ENCODE measurements at regions not wholly inside any gene's neighbourhood (a gene's known extent, or its start where the extent isn't known, plus 50 kb on each side); places are given as distances from the start of the nearest gene placed in this dataset.
A peak's percentile ranks its signal among the peaks of the same experiment; 100 is the strongest.

DNA sequence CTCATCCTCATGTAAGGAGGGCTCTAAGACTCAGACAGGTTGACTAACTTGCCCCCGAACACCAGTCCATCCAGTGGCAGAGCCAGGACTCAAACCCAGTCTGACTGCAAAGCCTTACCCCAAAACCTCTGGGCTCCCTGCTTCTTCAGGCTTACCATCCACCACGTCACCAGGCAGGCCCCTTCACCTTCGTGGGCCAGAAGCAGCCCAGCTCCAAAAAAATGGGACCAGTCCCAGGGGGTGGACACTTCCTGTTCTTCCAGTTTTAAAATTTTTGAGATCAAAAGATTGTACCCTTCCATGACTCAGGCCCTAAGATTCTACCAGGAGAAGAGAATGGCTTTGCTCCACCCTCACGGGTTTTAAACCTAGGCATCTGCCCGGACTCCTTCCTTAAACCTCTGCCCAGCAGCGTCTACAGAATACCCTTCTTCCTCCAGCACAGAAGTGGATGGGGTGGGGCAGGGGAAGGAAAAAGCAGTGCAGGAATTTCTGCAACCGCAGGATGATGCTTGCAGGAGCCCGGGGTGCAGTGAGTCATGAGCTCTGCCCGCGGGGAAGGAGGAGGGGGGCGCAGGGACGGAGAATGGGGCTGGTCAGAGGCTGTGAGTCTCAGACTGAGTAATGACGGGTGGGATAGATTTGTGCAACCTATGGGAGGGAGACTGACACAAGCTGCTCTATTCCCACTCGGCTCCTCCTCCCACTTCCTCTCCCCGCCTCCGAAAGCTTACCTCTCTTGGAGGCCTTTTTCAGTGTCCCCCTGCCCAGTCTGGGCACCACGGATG is 50.4 kb upstream of the STXBP1 start:
- Histone ChIP-seq H3K36me3 (ENCODE audit: control insufficient read depth in 2 of 2, insufficient read depth in 2 of 2, low read length in 1 of 2) (no peaks in the 10 kb centered on the region), H3K9ac (ENCODE audit: control insufficient read depth, insufficient read depth, low read length) (no peak overlapping the region), H3K27me3 (replicated peaks in 1 of 2; ENCODE audit: control insufficient read depth in 2 of 2, insufficient read depth in 2 of 2, low read length in 1 of 2) (no peaks in the 10 kb centered on the region), H4K20me1 (ENCODE audit: control insufficient read depth, insufficient read depth) (no peaks in the 10 kb centered on the region), H3K4me3 (no peak overlapping the region), H3K4me1 (ENCODE audit: control insufficient read depth, insufficient read depth, low read length) (no peaks in the 10 kb centered on the region), H3K4me2 (ENCODE audit: control insufficient read depth, insufficient read depth) (no peak overlapping the region), H3K27ac (ENCODE audit: control insufficient read depth, insufficient read depth) (no peak overlapping the region), H3K9me3 (replicated peaks; ENCODE audit: control insufficient read depth, insufficient read depth, low read length) (no peaks in the 10 kb centered on the region), H3K79me2 (ENCODE audit: control insufficient read depth, insufficient read depth, low read length) (no peaks in the 10 kb centered on the region), H2AFZ (ENCODE audit: control insufficient read depth, low read depth, low read length) (no peak overlapping the region)
- CTCF ChIA-PET = no interaction called here
- ATAC-seq = 0 out of 3 replicates have a peak, but pooled peaks have one; percentile 18
- no TSS peak for BruUV-seq (replicated peaks)
- TF ChIP-seq, protein P1, sequence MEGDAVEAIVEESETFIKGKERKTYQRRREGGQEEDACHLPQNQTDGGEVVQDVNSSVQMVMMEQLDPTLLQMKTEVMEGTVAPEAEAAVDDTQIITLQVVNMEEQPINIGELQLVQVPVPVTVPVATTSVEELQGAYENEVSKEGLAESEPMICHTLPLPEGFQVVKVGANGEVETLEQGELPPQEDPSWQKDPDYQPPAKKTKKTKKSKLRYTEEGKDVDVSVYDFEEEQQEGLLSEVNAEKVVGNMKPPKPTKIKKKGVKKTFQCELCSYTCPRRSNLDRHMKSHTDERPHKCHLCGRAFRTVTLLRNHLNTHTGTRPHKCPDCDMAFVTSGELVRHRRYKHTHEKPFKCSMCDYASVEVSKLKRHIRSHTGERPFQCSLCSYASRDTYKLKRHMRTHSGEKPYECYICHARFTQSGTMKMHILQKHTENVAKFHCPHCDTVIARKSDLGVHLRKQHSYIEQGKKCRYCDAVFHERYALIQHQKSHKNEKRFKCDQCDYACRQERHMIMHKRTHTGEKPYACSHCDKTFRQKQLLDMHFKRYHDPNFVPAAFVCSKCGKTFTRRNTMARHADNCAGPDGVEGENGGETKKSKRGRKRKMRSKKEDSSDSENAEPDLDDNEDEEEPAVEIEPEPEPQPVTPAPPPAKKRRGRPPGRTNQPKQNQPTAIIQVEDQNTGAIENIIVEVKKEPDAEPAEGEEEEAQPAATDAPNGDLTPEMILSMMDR (IDR thresholded peaks at IDR 0.05 in 2 of 3, conservative IDR thresholded peaks at IDR 0.05 in 1 of 3; ENCODE audit: control insufficient read depth in 2 of 3, extremely low read depth in 1 of 3, insufficient read depth in 1 of 3, low read depth in 3 of 3, low read length in 3 of 3) = no peak
- TF ChIP-seq SMC3 (IDR thresholded peaks at IDR 0.05; ENCODE audit: borderline replicate concordance, low read length) (no peak), CEBPB (IDR thresholded peaks at IDR 0.05; ENCODE audit: borderline replicate concordance in 1 of 2, low read depth in 2 of 2, low read length in 2 of 2) (no peak), ZNF274 (IDR thresholded peaks at IDR 0.05; ENCODE audit: insufficient read depth, insufficient read length) (no peak), BACH1 (IDR thresholded peaks at IDR 0.05; ENCODE audit: borderline replicate concordance) (no peak), KDM1A (IDR thresholded peaks at IDR 0.05; ENCODE audit: borderline replicate concordance) (no peak), NFYA (IDR thresholded peaks at IDR 0.05; ENCODE audit: borderline replicate concordance, low read depth, low read length) (no peak), ZSCAN29 (IDR thresholded peaks at IDR 0.05) (no peak), FOXM1 (IDR thresholded peaks at IDR 0.05; ENCODE audit: low read depth, low read length) (no peak), STAT3 (IDR thresholded peaks at IDR 0.05; ENCODE audit: low read depth, low read length) (no peak), NFXL1 (IDR thresholded peaks at IDR 0.05; ENCODE audit: borderline replicate concordance) (no peak)
- TF ChIP-seq, protein P2, sequence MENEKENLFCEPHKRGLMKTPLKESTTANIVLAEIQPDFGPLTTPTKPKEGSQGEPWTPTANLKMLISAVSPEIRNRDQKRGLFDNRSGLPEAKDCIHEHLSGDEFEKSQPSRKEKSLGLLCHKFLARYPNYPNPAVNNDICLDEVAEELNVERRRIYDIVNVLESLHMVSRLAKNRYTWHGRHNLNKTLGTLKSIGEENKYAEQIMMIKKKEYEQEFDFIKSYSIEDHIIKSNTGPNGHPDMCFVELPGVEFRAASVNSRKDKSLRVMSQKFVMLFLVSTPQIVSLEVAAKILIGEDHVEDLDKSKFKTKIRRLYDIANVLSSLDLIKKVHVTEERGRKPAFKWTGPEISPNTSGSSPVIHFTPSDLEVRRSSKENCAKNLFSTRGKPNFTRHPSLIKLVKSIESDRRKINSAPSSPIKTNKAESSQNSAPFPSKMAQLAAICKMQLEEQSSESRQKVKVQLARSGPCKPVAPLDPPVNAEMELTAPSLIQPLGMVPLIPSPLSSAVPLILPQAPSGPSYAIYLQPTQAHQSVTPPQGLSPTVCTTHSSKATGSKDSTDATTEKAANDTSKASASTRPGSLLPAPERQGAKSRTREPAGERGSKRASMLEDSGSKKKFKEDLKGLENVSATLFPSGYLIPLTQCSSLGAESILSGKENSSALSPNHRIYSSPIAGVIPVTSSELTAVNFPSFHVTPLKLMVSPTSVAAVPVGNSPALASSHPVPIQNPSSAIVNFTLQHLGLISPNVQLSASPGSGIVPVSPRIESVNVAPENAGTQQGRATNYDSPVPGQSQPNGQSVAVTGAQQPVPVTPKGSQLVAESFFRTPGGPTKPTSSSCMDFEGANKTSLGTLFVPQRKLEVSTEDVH (IDR thresholded peaks at IDR 0.05; ENCODE audit: low read depth, partially characterized antibody) = no peak
- SMC1A ChIA-PET (ENCODE audit: uncharacterized antibody, unreplicated experiment) = no interaction called here
- intact Hi-C loops (cut with micrococcal nuclease; ENCODE audit: unreplicated experiment) = no loop called here
- POLR2A ChIA-PET = no interaction called here
- RAD21 ChIA-PET (ENCODE audit: unreplicated experiment) = interaction anchor here (0.6 kb wide), 1 partner anchor 22 kb away, joined by 3 read pairs; no protein-coding TSS in a partner anchor
- WGBS (ENCODE audit: insufficient coverage, insufficient replicate concordance, low lambda C conversion rate, missing lambda C conversion rate) = 16% methylated on average over 17 of the region's 17 CpGs
- no peak for FAIRE-seq
- DNase-seq (ENCODE audit: low read depth, low spot score) = no peak
- in situ Hi-C loops (cut with MboI) = no loop called here

Measured in GM12878 (cell line).